ENCODE measurements at regions not wholly inside any gene's neighbourhood (a gene's known extent, or its start where the extent isn't known, plus 50 kb on each side); places are given as distances from the start of the nearest gene placed in this dataset.

DNA sequence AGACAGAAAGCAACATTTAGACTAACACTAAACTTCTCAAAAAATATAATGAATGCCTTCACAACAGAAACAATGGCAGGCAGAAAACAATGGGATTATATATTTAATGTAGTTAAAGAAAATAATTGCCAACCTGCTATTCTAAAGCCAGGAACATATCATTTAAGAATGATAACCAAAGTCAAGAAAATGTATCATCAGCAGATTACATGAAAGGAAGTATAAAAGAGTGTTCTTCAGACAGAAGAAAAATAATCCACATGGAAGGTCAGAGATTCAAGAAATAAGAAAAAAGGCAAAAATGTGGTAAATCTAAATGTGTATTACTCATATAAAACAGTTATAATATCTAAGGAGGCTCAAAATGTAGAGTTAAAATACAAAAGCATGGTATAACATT, 98.1 kb downstream of the CYP26A1 start:
- ChIA-PET POLR2A (no interaction called here), CTCF (no interaction called here)
- Histone ChIP-seq H3K4me3 (ENCODE audit: low read depth, low read length) (no peak overlapping the region), H3K36me3 (ENCODE audit: control insufficient read depth in 2 of 2, insufficient read depth in 1 of 2, low read length in 2 of 2) (no peaks in the 10 kb centered on the region), H3K4me1 (ENCODE audit: control insufficient read depth, insufficient read depth, low read length) (no peaks in the 10 kb centered on the region), H3K27ac (ENCODE audit: extremely low read depth, low read depth, low read length) (no peak overlapping the region), H3K9me3 (ENCODE audit: control insufficient read depth, insufficient read depth, low read depth, low read length) (no peaks in the 10 kb centered on the region)
- TF ChIP-seq CTCF (tag by site-specific recombination; IDR thresholded peaks at IDR 0.05) (no peak), ZNF248 (tag by site-specific recombination; IDR thresholded peaks at IDR 0.05) (no peak), ZIC2 (tag by site-specific recombination; IDR thresholded peaks at IDR 0.05) (no peak), PRDM10 (tag by site-specific recombination; IDR thresholded peaks at IDR 0.05) (no peak), ZNF48 (tag by site-specific recombination; IDR thresholded peaks at IDR 0.05) (no peak), ZNF423 (tag by site-specific recombination; IDR thresholded peaks at IDR 0.05) (no peak), ZNF521 (tag by site-specific recombination; IDR thresholded peaks at IDR 0.05) (no peak), ZNF221 (tag by site-specific recombination; IDR thresholded peaks at IDR 0.05; ENCODE audit: borderline replicate concordance) (no peak), ZNF837 (tag by site-specific recombination; IDR thresholded peaks at IDR 0.05) (no peak), YY1 (tag by site-specific recombination; IDR thresholded peaks at IDR 0.05) (no peak)
- TF ChIP-seq, protein P1, sequence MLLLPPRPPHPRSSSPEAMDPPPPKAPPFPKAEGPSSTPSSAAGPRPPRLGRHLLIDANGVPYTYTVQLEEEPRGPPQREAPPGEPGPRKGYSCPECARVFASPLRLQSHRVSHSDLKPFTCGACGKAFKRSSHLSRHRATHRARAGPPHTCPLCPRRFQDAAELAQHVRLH (tag by site-specific recombination; IDR thresholded peaks at IDR 0.05), result no peak
- TF ChIP-seq, protein P2, sequence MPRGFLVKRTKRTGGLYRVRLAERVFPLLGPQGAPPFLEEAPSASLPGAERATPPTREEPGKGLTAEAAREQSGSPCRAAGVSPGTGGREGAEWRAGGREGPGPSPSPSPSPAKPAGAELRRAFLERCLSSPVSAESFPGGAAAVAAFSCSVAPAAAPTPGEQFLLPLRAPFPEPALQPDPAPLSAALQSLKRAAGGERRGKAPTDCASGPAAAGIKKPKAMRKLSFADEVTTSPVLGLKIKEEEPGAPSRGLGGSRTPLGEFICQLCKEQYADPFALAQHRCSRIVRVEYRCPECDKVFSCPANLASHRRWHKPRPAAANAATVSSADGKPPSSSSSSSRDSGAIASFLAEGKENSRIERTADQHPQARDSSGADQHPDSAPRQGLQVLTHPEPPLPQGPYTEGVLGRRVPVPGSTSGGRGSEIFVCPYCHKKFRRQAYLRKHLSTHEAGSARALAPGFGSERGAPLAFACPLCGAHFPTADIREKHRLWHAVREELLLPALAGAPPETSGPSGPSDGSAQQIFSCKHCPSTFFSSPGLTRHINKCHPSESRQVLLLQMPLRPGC (tag by site-specific recombination; IDR thresholded peaks at IDR 0.05), result no peak
- TF ChIP-seq, protein P3, sequence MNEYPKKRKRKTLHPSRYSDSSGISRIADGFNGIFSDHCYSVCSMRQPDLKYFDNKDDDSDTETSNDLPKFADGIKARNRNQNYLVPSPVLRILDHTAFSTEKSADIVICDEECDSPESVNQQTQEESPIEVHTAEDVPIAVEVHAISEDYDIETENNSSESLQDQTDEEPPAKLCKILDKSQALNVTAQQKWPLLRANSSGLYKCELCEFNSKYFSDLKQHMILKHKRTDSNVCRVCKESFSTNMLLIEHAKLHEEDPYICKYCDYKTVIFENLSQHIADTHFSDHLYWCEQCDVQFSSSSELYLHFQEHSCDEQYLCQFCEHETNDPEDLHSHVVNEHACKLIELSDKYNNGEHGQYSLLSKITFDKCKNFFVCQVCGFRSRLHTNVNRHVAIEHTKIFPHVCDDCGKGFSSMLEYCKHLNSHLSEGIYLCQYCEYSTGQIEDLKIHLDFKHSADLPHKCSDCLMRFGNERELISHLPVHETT (tag by site-specific recombination; IDR thresholded peaks at IDR 0.05), result no peak

- Histone ChIP-seq H3K36me3 (ENCODE audit: control insufficient read depth in 2 of 2, insufficient read depth in 1 of 2, low read length in 2 of 2) (no peaks in the 10 kb centered on the region), H3K4me3 (ENCODE audit: low read depth, low read length) (no peak overlapping the region), H3K9me3 (ENCODE audit: control insufficient read depth, insufficient read depth, low read depth, low read length) (no peaks in the 10 kb centered on the region), H3K27ac (ENCODE audit: extremely low read depth, low read depth, low read length) (no peak overlapping the region), H3K4me1 (ENCODE audit: control insufficient read depth, insufficient read depth, low read length) (no peaks in the 10 kb centered on the region)
- no peak for TF ChIP-seq AEBP2 (tag by site-specific recombination; IDR thresholded peaks at IDR 0.05; ENCODE audit: borderline replicate concordance)
- TF ChIP-seq, protein P4, sequence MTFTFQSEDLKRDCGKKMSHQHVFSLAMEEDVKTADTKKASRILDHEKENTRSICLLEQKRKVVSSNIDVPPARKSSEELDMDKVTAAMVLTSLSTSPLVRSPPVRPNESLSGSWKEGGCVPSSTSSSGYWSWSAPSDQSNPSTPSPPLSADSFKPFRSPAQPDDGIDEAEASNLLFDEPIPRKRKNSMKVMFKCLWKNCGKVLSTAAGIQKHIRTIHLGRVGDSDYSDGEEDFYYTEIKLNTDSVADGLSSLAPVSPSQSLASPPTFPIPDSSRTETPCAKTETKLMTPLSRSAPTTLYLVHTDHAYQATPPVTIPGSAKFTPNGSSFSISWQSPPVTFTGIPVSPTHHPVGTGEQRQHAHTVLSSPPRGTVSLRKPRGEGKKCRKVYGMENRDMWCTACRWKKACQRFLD (tag by site-specific recombination; IDR thresholded peaks at IDR 0.05), result no peak
- no peak for TF ChIP-seq ZNF488 (tag by site-specific recombination; IDR thresholded peaks at IDR 0.05)
- TF ChIP-seq ZNF560 (tag by site-specific recombination; IDR thresholded peaks at IDR 0.05; ENCODE audit: borderline replicate concordance), result no peak
- POLR2A ChIA-PET, result no interaction called here
- CTCF ChIA-PET, result interaction anchor here (0.5 to 0.6 kb wide), 2 partner anchors 523 to 1228 kb away, joined by 3 read pairs; partner anchors contain the start of gene TBC1D12
Measured at GRCh38 chr10:93173967-93174845, 100.5 kb downstream of the CYP26A1 start.
